ENCODE measurements at regions not wholly inside any gene's neighbourhood (a gene's known extent, or its start where the extent isn't known, plus 50 kb on each side); places are given as distances from the start of the nearest gene placed in this dataset.

DNA sequence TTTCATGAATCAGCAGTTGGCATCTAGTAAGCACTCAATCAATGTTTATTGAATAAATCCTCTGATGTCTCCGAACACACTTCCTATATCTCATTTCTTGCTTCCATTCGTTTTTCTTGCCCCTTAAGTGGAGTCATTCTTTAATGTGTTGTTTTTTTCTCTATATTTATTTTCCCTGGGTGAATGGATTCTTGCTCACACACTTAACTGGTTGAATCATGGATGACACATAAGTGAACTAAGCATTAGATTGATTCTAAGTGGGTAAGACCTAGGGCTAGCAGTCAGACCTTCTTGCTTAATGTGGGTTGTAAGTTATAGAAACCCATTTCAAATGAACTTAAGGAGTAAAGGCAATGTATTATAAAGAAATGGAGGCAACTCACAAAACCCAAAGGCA, 111.1 kb downstream of the RTL3 start:
- H3K9me3 ChIP-seq (ENCODE audit: control insufficient read depth, low read length): no peaks in the 10 kb centered on the region
- no peak overlapping the region for H3K4me3 ChIP-seq (ENCODE audit: low read length in 2 of 2)
- 45 to 69% methylated on average over 2 of the region's 2 CpGs for WGBS, 2 donors
- DNase-seq (no peak), ATAC-seq (ENCODE audit: low FRiP score) (no peak)
- no peak overlapping the region for H3K27ac ChIP-seq (ENCODE audit: low read depth in 1 of 2, low read length in 2 of 2)
- no peaks in the 10 kb centered on the region for H3K27me3 ChIP-seq (ENCODE audit: control insufficient read depth in 1 of 2, insufficient read depth in 2 of 2, low read length in 1 of 2)
- H3K36me3 ChIP-seq (ENCODE audit: control insufficient read depth in 1 of 2, insufficient read depth in 2 of 2, low read length in 1 of 2): no peaks in the 10 kb centered on the region
- H3K4me1 ChIP-seq (ENCODE audit: control insufficient read depth in 1 of 2, insufficient read depth in 2 of 2, low read length in 2 of 2): no peaks in the 10 kb centered on the region
- intact Hi-C loops (cut with DNase I): no loop called here

GRCh38 chrX:78545233-78545632, 113.9 kb downstream of the RTL3 start:
- DNase-seq: no peak
- no peak for ATAC-seq (ENCODE audit: low FRiP score)
- Histone ChIP-seq H3K36me3 (ENCODE audit: control insufficient read depth in 1 of 2, insufficient read depth in 2 of 2, low read length in 1 of 2) (no peaks in the 10 kb centered on the region), H3K9me3 (ENCODE audit: control insufficient read depth, low read length) (no peaks in the 10 kb centered on the region), H3K4me1 (ENCODE audit: control insufficient read depth in 1 of 2, insufficient read depth in 2 of 2, low read length in 2 of 2) (no peaks in the 10 kb centered on the region), H3K27ac (ENCODE audit: low read depth in 1 of 2, low read length in 2 of 2) (no peak overlapping the region), H3K4me3 (ENCODE audit: low read length in 2 of 2) (no peak overlapping the region), H3K27me3 (ENCODE audit: control insufficient read depth in 1 of 2, insufficient read depth in 2 of 2, low read length in 1 of 2) (no peaks in the 10 kb centered on the region)
- intact Hi-C loops (cut with DNase I): no loop called here

DNA sequence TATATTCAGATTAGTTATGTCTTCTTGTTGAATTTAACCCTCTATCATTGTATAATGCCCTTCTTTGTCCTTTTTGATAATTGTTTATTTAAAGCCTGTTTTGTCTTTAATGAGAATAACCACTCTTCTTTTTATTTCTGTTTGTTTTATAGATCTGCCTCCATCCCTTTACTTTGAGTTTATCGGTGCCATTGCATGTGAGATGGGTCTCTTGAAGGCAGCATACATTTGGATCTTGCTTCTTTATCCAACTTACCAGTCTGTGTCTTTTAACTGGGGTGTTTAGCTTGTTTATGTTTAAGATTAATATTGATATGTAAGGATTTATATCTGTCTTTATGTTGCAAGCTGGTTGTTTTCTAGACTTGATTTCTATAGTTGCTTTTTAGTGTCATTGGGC, 115.8 kb downstream of the RTL3 start:
- intact Hi-C loops (cut with DNase I): no loop called here
- no peaks in the 10 kb centered on the region for H3K36me3 ChIP-seq (ENCODE audit: control insufficient read depth in 1 of 2, insufficient read depth in 2 of 2, low read length in 1 of 2)
- H3K27ac ChIP-seq (ENCODE audit: low read depth in 1 of 2, low read length in 2 of 2): no peak overlapping the region
- WGBS, 2 donors: 89 to 95% methylated on average over 1 of the region's 1 CpG
- ATAC-seq (ENCODE audit: low FRiP score) (no peak), DNase-seq (no peak)
- no peaks in the 10 kb centered on the region for H3K4me1 ChIP-seq (ENCODE audit: control insufficient read depth in 1 of 2, insufficient read depth in 2 of 2, low read length in 2 of 2)
- no peaks in the 10 kb centered on the region for H3K27me3 ChIP-seq (ENCODE audit: control insufficient read depth in 1 of 2, insufficient read depth in 2 of 2, low read length in 1 of 2)
- H3K9me3 ChIP-seq (ENCODE audit: control insufficient read depth, low read length): no peaks in the 10 kb centered on the region
- no peak overlapping the region for H3K4me3 ChIP-seq (ENCODE audit: low read length in 2 of 2)

- Histone ChIP-seq H3K27ac (ENCODE audit: low read depth in 1 of 2, low read length in 2 of 2) (no peak overlapping the region), H3K9me3 (ENCODE audit: control insufficient read depth, low read length) (no peaks in the 10 kb centered on the region), H3K4me1 (ENCODE audit: control insufficient read depth in 1 of 2, insufficient read depth in 2 of 2, low read length in 2 of 2) (no peaks in the 10 kb centered on the region), H3K4me3 (ENCODE audit: low read length in 2 of 2) (no peak overlapping the region), H3K36me3 (ENCODE audit: control insufficient read depth in 1 of 2, insufficient read depth in 2 of 2, low read length in 1 of 2) (no peaks in the 10 kb centered on the region), H3K27me3 (ENCODE audit: control insufficient read depth in 1 of 2, insufficient read depth in 2 of 2, low read length in 1 of 2) (no peaks in the 10 kb centered on the region)
- no peak for DNase-seq
- intact Hi-C loops (cut with DNase I): no loop called here
- 56 to 65% methylated on average over 2 of the region's 2 CpGs for WGBS, 2 donors
- ATAC-seq (ENCODE audit: low FRiP score): no peak
Observed at GRCh38 chrX:78540171-78540570, 119.0 kb downstream of the RTL3 start.

GRCh38 chrX:78534221-78534620, 124.9 kb downstream of the RTL3 start:
- ATAC-seq (ENCODE audit: low FRiP score) (no peak), DNase-seq (no peak)
- Histone ChIP-seq H3K4me3 (ENCODE audit: low read length in 2 of 2) (no peak overlapping the region), H3K36me3 (ENCODE audit: control insufficient read depth in 1 of 2, insufficient read depth in 2 of 2, low read length in 1 of 2) (no peaks in the 10 kb centered on the region), H3K9me3 (ENCODE audit: control insufficient read depth, low read length) (no peaks in the 10 kb centered on the region), H3K27me3 (ENCODE audit: control insufficient read depth in 1 of 2, insufficient read depth in 2 of 2, low read length in 1 of 2) (no peaks in the 10 kb centered on the region), H3K27ac (ENCODE audit: low read depth in 1 of 2, low read length in 2 of 2) (no peak overlapping the region), H3K4me1 (ENCODE audit: control insufficient read depth in 1 of 2, insufficient read depth in 2 of 2, low read length in 2 of 2) (no peaks in the 10 kb centered on the region)
- intact Hi-C loops (cut with DNase I): no loop called here
- 6 to 7% methylated on average over 2 of the region's 2 CpGs for WGBS, 2 donors

- no peaks in the 10 kb centered on the region for H3K36me3 ChIP-seq (ENCODE audit: control insufficient read depth in 1 of 2, insufficient read depth in 2 of 2, low read length in 1 of 2)
- DNase-seq (no peak), ATAC-seq (ENCODE audit: low FRiP score) (no peak)
- peak overlapping the region in 1 of 2 donors; percentile 57 for H3K27ac ChIP-seq (ENCODE audit: low read depth in 1 of 2, low read length in 2 of 2)
- intact Hi-C loops (cut with DNase I): no loop called here
- no peaks in the 10 kb centered on the region for H3K27me3 ChIP-seq (ENCODE audit: control insufficient read depth in 1 of 2, insufficient read depth in 2 of 2, low read length in 1 of 2)
- H3K4me3 ChIP-seq (ENCODE audit: low read length in 2 of 2): no peak overlapping the region
- no peaks in the 10 kb centered on the region for H3K9me3 ChIP-seq (ENCODE audit: control insufficient read depth, low read length)
- no peaks in the 10 kb centered on the region for H3K4me1 ChIP-seq (ENCODE audit: control insufficient read depth in 1 of 2, insufficient read depth in 2 of 2, low read length in 2 of 2)
Observed at GRCh38 chrX:78532363-78532762, 126.8 kb downstream of the RTL3 start.

DNA sequence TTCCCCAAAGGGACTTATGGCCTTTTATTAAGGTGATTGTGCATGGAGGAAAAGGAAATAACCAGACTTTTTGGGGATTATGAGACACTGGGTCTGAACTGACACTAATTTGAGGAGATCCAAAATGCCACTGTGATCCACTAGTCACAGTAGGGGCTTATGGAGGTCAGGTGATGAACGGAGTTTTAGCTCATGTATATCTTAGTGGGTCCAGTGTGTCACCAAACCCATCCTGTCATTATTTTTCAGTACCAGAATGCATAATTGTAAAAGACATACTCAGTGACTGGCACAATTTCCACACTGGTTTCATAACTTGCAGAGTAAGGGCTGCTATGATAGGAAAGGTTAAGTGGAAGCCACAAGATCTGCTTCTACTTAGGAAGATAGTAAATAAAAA, 131.3 kb downstream of the RTL3 start:
- intact Hi-C loops (cut with DNase I): no loop called here
- H3K27ac ChIP-seq (ENCODE audit: low read depth in 1 of 2, low read length in 2 of 2): no peak overlapping the region
- no peak for DNase-seq
- ATAC-seq (ENCODE audit: low FRiP score): no peak
- no peaks in the 10 kb centered on the region for H3K27me3 ChIP-seq (ENCODE audit: control insufficient read depth in 1 of 2, insufficient read depth in 2 of 2, low read length in 1 of 2)
- H3K9me3 ChIP-seq (ENCODE audit: control insufficient read depth, low read length): no peaks in the 10 kb centered on the region
- WGBS, 2 donors: 44 to 96% methylated on average over 1 of the region's 1 CpG
- H3K36me3 ChIP-seq (ENCODE audit: control insufficient read depth in 1 of 2, insufficient read depth in 2 of 2, low read length in 1 of 2): no peaks in the 10 kb centered on the region
- no peak overlapping the region for H3K4me3 ChIP-seq (ENCODE audit: low read length in 2 of 2)
- H3K4me1 ChIP-seq (ENCODE audit: control insufficient read depth in 1 of 2, insufficient read depth in 2 of 2, low read length in 2 of 2): no peaks in the 10 kb centered on the region

DNA sequence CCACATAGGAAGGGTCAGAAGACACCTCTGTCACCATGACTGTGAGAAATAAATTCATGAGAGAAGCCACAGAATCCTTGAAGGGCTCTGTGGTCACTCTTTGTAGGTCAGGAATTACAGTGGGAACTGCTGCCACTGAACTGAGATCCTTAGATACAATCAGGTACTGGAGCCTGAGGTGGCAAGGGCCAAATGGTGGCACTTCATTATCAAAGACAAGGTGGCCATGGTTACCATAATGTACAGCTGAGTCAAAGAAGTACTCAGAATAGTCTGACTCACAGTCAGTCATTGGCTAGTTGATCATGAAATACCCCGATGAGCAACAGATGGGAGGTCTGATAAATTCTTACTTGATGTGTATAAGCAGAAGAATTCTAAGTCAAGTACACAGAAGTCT, 131.9 kb downstream of the RTL3 start:
- DNase-seq (no peak), ATAC-seq (ENCODE audit: low FRiP score) (no peak)
- H3K36me3 ChIP-seq (ENCODE audit: control insufficient read depth in 1 of 2, insufficient read depth in 2 of 2, low read length in 1 of 2): no peaks in the 10 kb centered on the region
- H3K4me1 ChIP-seq (ENCODE audit: control insufficient read depth in 1 of 2, insufficient read depth in 2 of 2, low read length in 2 of 2): no peaks in the 10 kb centered on the region
- H3K27ac ChIP-seq (ENCODE audit: low read depth in 1 of 2, low read length in 2 of 2): no peak overlapping the region
- no peaks in the 10 kb centered on the region for H3K9me3 ChIP-seq (ENCODE audit: control insufficient read depth, low read length)
- H3K4me3 ChIP-seq (ENCODE audit: low read length in 2 of 2): no peak overlapping the region
- WGBS, 2 donors: 88 to 90% methylated on average over 1 of the region's 1 CpG
- intact Hi-C loops (cut with DNase I): no loop called here
- no peaks in the 10 kb centered on the region for H3K27me3 ChIP-seq (ENCODE audit: control insufficient read depth in 1 of 2, insufficient read depth in 2 of 2, low read length in 1 of 2)

GRCh38 chrX:78522601-78523000, 136.5 kb downstream of the RTL3 start:
- 82 to 90% methylated on average over 2 of the region's 2 CpGs for WGBS, 2 donors
- H3K4me3 ChIP-seq (ENCODE audit: low read length in 2 of 2): no peak overlapping the region
- no peaks in the 10 kb centered on the region for H3K36me3 ChIP-seq (ENCODE audit: control insufficient read depth in 1 of 2, insufficient read depth in 2 of 2, low read length in 1 of 2)
- no peak overlapping the region for H3K27ac ChIP-seq (ENCODE audit: low read depth in 1 of 2, low read length in 2 of 2)
- intact Hi-C loops (cut with DNase I): no loop called here
- ATAC-seq (ENCODE audit: low FRiP score) (no peak), DNase-seq (no peak)
- H3K9me3 ChIP-seq (ENCODE audit: control insufficient read depth, low read length): no peaks in the 10 kb centered on the region
- H3K4me1 ChIP-seq (ENCODE audit: control insufficient read depth in 1 of 2, insufficient read depth in 2 of 2, low read length in 2 of 2): no peaks in the 10 kb centered on the region
- H3K27me3 ChIP-seq (ENCODE audit: control insufficient read depth in 1 of 2, insufficient read depth in 2 of 2, low read length in 1 of 2): no peaks in the 10 kb centered on the region

GRCh38 chrX:78517124-78517523, 142.0 kb downstream of the RTL3 start:
- DNase-seq (no peak), ATAC-seq (ENCODE audit: low FRiP score) (no peak)
- Histone ChIP-seq H3K27me3 (ENCODE audit: control insufficient read depth in 1 of 2, insufficient read depth in 2 of 2, low read length in 1 of 2) (no peaks in the 10 kb centered on the region), H3K4me3 (ENCODE audit: low read length in 2 of 2) (no peak overlapping the region), H3K27ac (ENCODE audit: low read depth in 1 of 2, low read length in 2 of 2) (no peak overlapping the region), H3K9me3 (ENCODE audit: control insufficient read depth, low read length) (no peaks in the 10 kb centered on the region), H3K36me3 (ENCODE audit: control insufficient read depth in 1 of 2, insufficient read depth in 2 of 2, low read length in 1 of 2) (no peaks in the 10 kb centered on the region), H3K4me1 (ENCODE audit: control insufficient read depth in 1 of 2, insufficient read depth in 2 of 2, low read length in 2 of 2) (no peaks in the 10 kb centered on the region)
- 75 to 89% methylated on average over 4 of the region's 4 CpGs for WGBS, 2 donors
- intact Hi-C loops (cut with DNase I): no loop called here
